Osteocyte (in vitro differentiated cells): ENCODE measurements at regions not wholly inside any gene's neighbourhood (a gene's known extent, or its start where the extent isn't known, plus 50 kb on each side); places are given as distances from the start of the nearest gene placed in this dataset.
"Not testable (repeated sequence)": the region's sequence is repeated elsewhere in the genome, so short reads cannot be mapped to it uniquely, and the experiment has no call there.

Experiments
- DNase-seq: peaks from one replicate; pipeline ENCODE4 v3.0.0; 2021; ENCODE audit warnings: mixed read lengths; ENCODE audit not compliant: unreplicated experiment; ENCODE audit errors: extremely low spot score
- H3K27ac Mint-ChIP-seq: one replicate; pipeline ENCODE4 v1.8.0; 2021; ENCODE audit warnings: mild to moderate bottlenecking, mixed read lengths; ENCODE audit not compliant: unreplicated experiment
- H3K27me3 Mint-ChIP-seq: one replicate; pipeline ENCODE4 v1.8.0; 2021; ENCODE audit warnings: mixed read lengths; ENCODE audit not compliant: unreplicated experiment
- H3K36me3 Mint-ChIP-seq: one replicate; pipeline ENCODE4 v1.8.0; 2021; ENCODE audit warnings: mixed read lengths; ENCODE audit not compliant: unreplicated experiment
- H3K4me1 Mint-ChIP-seq: one replicate; pipeline ENCODE4 v1.8.0; 2021; ENCODE audit warnings: mixed read lengths; ENCODE audit not compliant: unreplicated experiment
- H3K4me3 Mint-ChIP-seq: one replicate; pipeline ENCODE4 v1.8.0; 2021; ENCODE audit warnings: mild to moderate bottlenecking, moderate library complexity, mixed read lengths; ENCODE audit not compliant: unreplicated experiment
- H3K9me3 Mint-ChIP-seq: one replicate; pipeline ENCODE4 v1.8.0; 2021; ENCODE audit warnings: mixed read lengths; ENCODE audit not compliant: unreplicated experiment
- CTCF ChIP-seq: fragments of 200-600 bp; sonication (generic); IDR thresholded peaks from 2 replicates; pipeline ENCODE4 v1.5.0; 2021; ENCODE audit warnings: antibody characterized with exemption, mild to moderate bottlenecking, moderate library complexity

- Mint-ChIP-seq H3K9me3 (peaks cover 7% of the 10 kb centered on the region), H3K36me3 (no peaks in the 10 kb centered on the region), H3K4me3 (no peak overlapping the region), H3K4me1 (peaks cover 29% of the 10 kb centered on the region), H3K27me3 (no peaks in the 10 kb centered on the region), H3K27ac (peak overlapping the region; percentile 89)
- peak; percentile 48 for DNase-seq
- no peak for TF ChIP-seq CTCF
These were observed 97.1 kb upstream of the NAV2 start for GRCh38 chr11:19615341-19616183.

DNA sequence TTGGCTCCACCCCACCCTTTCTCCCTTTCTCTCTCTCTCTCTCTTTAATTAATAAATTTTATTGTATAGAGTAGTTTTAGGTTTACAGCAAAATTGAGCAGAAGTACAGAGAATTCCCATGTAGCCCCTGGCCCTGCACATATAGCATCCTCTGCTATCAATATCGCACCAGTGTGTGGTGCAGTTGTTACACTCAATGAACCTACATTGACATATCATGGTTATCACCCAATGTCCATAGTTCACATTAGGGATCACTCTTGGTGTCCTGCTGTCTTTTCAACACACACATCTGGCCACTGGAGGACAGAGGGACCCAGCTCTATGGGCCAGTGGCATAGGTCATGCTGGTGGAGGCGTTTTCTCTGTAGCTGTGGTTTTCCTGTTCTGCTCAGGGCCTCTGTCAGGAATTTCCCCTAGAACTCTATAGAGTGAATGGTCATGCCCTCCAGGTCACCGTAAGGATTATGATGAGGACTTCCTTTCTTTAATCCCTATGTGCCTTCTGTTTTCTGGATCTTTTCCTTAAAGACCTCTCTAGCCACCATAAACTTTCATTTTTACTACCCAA, 98.2 kb upstream of the NAV2 start:
- Mint-ChIP-seq H3K36me3 (peaks cover 2% of the 10 kb centered on the region), H3K4me1 (peaks cover 29% of the 10 kb centered on the region)
- no peak for TF ChIP-seq CTCF

DNA sequence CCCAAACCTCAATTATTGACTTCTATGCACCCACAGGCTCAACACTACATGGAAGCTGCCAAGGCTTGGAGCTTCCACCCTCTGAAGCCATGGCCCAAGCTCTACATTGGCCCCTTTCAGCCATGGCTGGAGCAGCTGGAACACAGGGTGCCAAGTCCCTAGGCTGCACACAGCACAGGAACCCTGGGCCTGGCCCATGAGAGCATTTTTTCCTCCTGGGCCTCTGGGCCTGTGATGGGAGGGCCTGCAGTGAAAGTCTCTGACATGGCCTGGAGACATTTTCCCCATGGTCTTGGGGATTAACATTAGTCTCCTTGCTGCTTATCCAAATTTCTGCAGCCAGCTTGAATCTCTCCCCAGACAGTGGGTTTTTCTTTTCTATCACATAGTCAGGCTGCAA, 100.6 kb upstream of the NAV2 start:
- not testable (repeated sequence) for DNase-seq, H3K4me3 Mint-ChIP-seq, H3K27ac Mint-ChIP-seq, H3K9me3 Mint-ChIP-seq, H3K36me3 Mint-ChIP-seq, H3K27me3 Mint-ChIP-seq
- H3K4me1 Mint-ChIP-seq = peaks cover 39% of the 10 kb centered on the region

More for the DNA sequence above, 98.2 kb upstream of the NAV2 start:
- Mint-ChIP-seq H3K27me3 (no peaks in the 10 kb centered on the region), H3K9me3 (peaks cover 7% of the 10 kb centered on the region), H3K4me3 (no peak overlapping the region), H3K27ac (no peak overlapping the region)
- no peak for DNase-seq

DNA sequence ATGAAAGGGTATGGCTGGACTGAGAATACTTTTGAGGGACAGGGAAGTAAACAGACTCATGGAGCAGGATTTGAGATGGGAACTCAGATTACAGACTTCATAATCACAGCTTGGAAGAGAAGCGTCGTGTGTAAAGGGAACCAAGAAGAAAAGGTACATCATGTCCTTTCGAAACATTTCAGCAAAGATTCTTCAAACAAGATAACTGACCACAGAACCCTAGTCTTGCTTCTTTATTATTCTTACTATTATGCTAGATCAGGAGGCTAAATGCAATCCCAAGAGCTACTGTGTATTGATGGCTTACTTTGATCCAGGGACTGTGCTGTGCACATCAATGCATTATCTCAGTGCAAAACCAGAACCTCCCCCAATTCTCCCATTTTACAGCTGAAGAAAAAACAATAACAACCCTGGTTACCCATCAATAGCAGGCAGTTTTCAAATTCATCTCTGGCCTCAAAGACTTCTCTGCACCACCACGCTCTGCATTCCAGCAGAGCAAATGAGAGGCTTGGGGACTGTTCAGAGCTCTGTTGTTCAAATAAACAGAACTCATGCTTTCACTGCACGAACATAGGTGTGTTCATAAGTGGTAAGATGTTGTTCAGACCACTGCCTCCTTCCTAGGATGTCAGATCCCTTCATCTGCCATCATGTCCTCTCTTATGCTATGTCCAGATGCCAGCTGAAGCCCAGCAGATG, 104.8 kb upstream of the NAV2 start:
- peaks cover 31% of the 10 kb centered on the region for H3K4me1 Mint-ChIP-seq
- no peaks in the 10 kb centered on the region for H3K27me3 Mint-ChIP-seq
- no peak overlapping the region for H3K27ac Mint-ChIP-seq
- peaks cover 16% of the 10 kb centered on the region for H3K9me3 Mint-ChIP-seq
- H3K4me3 Mint-ChIP-seq = no peak overlapping the region
- DNase-seq = no peak
- no peak for TF ChIP-seq CTCF
- H3K36me3 Mint-ChIP-seq = peaks cover 8% of the 10 kb centered on the region

GRCh38 chr11:19606856-19607655, 105.6 kb upstream of the NAV2 start:
- H3K9me3 Mint-ChIP-seq = peaks cover 9% of the 10 kb centered on the region
- no peaks in the 10 kb centered on the region for H3K27me3 Mint-ChIP-seq
- H3K4me3 Mint-ChIP-seq = no peak overlapping the region
- peaks cover 35% of the 10 kb centered on the region for H3K4me1 Mint-ChIP-seq
- peaks cover 8% of the 10 kb centered on the region for H3K36me3 Mint-ChIP-seq
- H3K27ac Mint-ChIP-seq = no peak overlapping the region
- no peak for TF ChIP-seq CTCF
- DNase-seq = no peak
